NCI-H1436 (cell line): ENCODE measurements at regions not wholly inside any gene's neighbourhood (a gene's known extent, or its start where the extent isn't known, plus 50 kb on each side); places are given as distances from the start of the nearest gene placed in this dataset.

Experiments
- DNase-seq: peaks from one replicate; lab custom pipeline; 2025; lab: John Stamatoyannopoulos, UW

DNA sequence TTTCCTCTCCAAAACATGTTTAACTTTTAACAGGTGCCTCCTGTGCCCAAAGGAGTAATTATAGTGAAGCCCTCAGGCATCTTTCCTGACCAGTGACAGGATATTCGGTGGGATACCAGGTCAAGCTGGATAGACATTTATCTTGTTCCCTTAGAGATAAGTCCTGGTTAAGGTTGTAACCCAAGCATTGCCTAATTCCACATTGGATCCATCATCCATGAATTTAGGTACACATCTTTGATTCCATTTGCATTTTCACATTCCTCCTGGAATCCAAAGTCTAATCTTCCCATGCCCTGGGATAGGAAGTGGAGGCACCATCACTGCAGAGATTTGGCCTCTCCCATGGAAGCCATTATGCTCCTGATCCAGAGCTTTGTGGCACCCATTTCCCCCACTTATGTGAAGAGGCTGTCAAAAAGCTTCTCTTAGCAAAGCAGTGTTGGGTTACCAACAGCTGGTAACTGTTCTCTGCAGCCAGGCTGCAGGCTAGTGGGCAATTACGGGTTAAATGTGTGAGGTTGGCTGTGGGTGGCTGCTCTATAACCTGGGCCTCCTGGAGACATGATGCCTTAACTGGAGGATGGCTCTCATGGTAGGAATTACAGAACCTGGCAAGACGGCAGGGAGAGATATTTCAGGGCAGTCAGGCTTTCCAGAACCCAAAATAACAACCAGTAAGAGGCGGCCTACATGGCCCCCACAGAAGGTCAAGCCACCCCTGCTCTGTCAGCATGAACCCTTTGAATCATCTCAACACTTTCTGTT is 96.9 kb upstream of the VGLL2 start:
- no peak for DNase-seq

DNA sequence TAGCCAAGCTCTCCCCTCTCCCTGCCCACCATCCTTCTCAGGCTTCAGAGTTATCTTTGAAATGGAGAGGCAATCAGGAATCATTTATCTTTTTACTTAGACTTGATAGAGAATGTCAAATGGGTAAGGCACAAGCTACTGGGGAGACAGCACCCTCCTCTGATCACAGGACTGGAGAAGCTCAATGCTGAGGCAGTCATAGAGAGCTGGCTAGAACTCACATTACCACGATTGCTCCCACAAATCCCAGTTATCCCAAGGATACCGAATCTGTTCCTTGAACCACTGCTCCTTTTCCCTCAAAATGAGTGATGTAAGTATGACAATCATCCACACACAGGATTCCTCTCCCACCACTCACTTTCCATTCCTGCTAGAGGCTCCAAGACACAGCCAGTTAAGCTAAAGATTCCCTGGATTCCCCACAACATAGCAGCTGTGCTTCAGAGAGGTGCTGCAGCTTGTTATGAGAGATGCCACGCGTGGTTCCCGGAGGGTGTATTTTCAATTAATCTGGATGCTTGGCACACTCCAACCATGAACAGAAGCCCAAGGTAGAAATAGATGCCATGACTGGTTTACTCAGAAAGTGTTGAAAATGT is 96.2 kb upstream of the VGLL2 start:
- DNase-seq = no peak

DNA sequence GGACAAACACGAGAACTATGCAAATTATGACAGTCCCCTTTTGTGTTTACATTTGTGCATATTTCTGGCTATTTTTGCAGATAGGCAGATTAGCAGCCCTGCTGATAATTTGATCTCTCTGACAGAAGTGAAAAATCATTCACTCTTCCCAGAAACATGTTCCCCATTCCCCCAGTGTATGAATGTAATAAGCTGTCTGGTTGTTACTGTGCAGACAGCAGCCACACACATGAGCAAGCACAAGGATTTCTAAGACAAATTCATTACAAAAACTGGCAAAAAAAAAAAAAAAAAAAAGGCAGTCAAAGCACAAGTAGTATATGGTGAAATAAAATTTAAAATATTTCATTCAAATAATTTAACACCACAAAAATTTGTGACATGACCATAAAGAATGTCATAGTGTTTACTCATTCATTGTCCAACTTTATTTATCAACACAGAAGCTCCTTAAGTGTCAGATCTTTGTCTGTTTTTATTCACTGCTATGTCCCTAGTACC is 95.5 kb upstream of the VGLL2 start:
- DNase-seq = no peak

DNA sequence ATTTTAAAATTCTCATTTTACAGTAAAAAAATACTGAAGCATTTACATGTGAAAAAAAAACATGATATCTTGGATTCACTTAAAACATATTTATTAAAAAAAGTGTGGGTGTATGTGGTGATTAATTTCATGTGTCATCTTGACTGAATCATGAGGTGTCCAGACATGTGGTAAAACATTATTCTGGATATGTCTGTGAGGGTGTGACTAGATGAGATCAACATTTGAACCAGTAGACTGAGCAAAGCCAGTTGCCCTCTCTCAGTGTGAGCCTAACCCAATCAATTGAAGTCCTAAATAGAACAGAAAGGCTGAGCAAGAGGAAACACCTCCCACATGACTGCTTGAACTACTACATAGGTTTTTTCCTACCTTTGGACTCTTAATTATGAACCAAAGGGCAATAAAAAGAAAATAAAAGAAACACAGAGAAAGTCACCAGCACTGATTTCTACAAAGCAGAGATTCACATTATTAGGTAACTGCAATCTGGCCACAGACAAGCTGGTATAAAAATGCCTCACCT is 90.5 kb upstream of the VGLL2 start:
- no peak for DNase-seq

GRCh38 chr6:117188627-117189201 is 76.6 kb upstream of the VGLL2 start:
- DNase-seq = no peak

DNA sequence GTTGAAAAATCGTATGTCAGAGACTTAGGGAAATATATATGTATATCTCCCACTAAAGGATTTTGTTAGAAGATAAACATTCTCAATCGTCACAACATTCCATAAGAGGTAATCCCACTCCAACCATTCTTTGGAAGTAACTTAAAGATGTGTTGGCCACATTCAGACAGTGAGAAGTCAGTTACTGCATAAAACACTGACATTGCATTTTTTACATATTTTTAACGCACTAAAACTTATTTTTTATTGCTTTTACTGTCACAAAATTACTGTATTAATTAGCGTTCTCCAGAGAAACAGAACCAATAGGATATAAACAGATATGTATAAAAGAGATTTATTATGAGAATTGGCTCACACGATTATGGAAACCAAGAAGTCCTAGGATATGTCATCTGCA is 74.3 kb upstream of the VGLL2 start:
- DNase-seq = no peak

GRCh38 chr6:117191448-117191847 is 73.9 kb upstream of the VGLL2 start:
- DNase-seq = no peak

DNA sequence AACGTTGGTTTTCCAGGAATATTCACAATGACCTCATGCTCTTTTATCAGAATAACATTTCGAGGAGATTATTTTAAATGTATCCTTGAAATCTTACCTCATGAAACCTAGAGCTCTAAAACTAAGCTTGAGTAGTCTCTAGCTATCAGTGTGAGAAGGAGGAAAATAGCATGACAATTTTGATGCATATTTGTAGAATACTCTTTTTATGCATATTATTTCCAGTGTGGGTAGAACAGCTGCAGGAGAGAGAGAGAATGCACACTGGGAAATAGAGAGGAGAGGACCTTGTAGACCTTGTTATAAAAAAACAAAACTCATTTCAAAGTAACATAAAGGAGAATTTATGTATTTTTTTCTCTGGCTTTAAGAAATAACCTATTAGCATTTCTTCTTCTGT is 71.1 kb upstream of the VGLL2 start:
- DNase-seq = no peak

DNA sequence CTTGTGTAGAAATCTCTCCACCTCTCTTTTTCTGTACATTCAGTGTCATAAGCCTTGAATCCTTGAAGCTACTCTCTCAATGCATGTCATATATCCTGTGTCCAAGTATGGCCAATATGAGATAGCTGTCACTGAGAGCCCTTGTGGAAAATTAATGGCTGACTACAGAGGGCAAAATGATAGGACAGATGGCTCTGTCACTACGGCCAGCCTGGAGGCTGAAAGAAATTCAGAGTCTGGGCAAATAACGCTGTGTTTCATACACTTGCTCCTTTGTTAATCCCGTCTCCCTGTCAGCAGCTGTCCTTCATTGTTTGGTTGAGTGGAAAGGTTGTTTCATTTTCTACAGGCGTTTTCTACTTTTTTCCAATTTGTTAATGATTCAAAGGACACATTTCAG is 70.4 kb upstream of the VGLL2 start:
- no peak for DNase-seq

DNA sequence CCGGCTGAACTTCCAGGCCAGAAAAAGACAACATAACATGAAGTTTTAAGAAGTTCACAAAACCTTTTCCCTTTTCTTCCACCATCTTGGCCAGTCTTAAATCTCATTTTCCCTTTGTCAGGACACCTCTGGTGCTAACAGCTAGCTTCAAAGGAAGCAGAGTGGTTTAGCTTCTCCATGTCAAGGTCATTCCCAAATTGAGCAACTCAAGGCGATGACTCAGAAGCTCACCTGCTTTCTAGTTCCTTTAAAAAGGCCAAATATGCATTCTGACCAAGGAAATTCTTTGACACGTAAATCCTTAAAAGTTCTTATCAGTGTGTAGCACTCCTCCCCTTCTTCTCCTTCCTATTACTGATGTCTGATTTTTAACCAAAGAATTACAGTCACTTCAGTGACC is 69.6 kb upstream of the VGLL2 start:
- DNase-seq = no peak

DNA sequence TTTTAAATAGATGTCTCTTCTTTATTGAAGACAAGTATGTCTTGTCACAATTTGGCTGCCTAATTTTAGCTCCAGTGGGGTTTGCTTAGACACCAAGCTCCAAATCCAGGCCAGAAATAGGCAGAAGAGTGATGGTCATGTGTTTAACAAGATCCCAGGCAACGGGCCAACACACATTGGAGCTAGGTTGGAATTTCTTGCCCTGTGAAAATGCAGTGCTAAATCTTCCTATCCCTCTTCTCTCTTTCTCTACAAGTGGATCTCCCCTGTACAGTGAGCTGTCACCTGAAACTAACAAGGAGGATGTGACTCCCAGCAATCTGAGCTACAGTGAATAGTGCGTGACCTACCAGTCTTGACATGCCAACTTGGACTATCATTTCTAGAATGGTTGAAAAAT is 65.3 kb upstream of the VGLL2 start:
- DNase-seq = no peak

DNA sequence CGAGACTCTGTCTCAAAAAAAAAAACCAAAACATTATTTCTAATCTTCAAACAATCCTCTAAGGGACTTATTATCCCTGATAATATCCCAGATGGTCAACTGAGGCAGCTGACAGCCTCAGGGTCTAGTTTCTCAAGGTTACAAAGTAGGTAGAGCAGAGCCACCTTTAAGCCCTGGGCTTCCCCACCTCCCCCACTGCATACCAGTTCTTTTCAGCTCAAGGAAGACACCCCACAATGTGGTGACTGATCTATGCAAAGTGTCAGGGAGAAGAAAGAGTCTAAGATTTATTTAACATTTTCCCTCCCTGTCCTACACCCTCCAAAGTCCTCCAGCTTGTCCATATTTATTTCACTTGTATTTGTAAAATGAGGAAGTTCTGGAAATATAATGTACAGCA is 60.5 kb upstream of the VGLL2 start:
- no peak for DNase-seq

DNA sequence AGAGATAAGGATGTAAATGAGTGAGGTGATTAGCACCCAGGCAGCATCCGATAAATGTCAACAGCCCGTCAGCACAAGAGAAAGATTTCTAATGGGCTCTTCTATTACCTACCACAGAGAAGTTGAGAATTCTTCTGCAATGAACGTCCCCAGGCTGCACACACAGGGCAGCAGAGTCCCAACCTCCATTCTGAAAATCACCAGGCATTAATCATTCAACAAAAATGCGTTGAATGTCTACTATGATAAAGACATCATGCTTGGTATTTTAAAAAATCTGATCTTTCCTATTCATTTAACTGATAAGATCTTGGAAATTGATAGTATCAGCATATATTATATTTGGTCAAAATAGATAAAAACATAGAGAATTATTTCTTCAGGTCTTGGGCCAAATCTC is 59.5 kb upstream of the VGLL2 start:
- DNase-seq = no peak

GRCh38 chr6:117206522-117206921 is 58.8 kb upstream of the VGLL2 start:
- DNase-seq = no peak

DNA sequence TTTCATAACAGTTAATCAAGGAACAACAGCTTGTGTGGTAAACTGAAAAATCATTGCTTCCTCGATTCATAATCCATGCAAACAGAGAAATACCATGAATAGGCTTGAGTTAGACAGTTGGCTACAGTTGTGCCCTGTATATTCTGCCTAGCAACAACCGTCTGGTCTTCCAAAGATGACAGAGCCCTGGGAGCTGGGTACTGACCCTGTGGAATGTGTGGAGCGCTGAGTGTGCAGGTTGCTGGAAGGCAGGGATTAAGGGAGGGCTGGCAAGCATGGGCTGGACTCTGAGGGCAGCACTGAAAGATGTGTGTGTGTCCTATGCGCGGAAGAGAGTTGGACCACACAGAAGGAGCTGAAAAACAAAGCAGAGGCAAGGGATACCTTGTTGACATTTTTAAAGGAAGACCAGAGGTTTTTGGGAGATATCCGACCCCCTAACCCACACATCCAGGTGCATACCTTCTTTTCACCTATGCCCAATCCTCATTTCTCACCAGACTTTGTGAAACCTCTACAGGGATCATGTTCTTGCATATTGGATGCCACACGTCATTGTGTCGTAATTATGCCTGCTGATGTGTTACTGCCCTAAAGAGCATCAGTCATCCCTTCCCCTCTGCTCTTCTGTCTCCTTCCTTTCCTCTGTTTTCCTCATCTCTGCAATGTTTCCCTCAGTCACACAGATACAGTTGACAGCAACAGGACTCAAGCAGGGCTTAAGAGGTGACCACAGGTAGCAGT is 58.2 kb upstream of the VGLL2 start:
- no peak for DNase-seq

DNA sequence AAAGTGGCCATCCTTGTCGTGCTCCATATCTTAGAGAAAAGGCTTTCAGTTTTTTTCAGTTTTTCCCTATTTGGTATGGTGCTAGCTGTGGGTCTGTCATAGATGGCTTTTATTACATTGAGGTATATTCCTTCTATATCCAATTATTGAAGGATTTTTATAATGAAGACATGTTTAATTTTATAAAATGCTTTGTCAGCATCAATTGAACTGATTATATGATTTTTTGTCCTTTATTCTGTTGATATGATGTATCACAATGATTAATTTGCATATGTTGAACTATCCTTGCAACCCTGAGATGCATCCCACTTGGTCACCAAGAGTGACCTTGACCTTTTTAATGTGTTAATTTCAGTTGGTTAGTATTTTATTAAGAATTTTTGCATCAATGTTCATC is 55.1 kb upstream of the VGLL2 start:
- DNase-seq = no peak

GRCh38 chr6:117215353-117216090 is 49.8 kb upstream of the VGLL2 start:
- DNase-seq = no peak
